Brain microvascular endothelial cell (primary cell): ENCODE measurements at regions not wholly inside any gene's neighbourhood (a gene's known extent, or its start where the extent isn't known, plus 50 kb on each side); places are given as distances from the start of the nearest gene placed in this dataset.

Experiments
- DNase-seq: peaks from one replicate; pipeline ENCODE4 v3.0.0-alpha.2; 2020
- H3K27ac ChIP-seq: fragments of 250-450 bp; sonication (Bioruptor Pico); 2 replicates; pipeline ENCODE4 v1.5.1; 2020; ENCODE audit warnings: mild to moderate bottlenecking, moderate library complexity
- H3K27me3 ChIP-seq: fragments of 250-450 bp; sonication (Bioruptor Pico); replicated peaks from 2 replicates; pipeline ENCODE4 v1.5.1; 2020; ENCODE audit warnings: mild to moderate bottlenecking
- H3K36me3 ChIP-seq: fragments of 250-450 bp; sonication (Bioruptor Pico); replicated peaks from 2 replicates; pipeline ENCODE4 v1.5.1; 2020; ENCODE audit warnings: mild to moderate bottlenecking
- H3K4me3 ChIP-seq: 2 replicates; pipeline ENCODE4 v1.5.1; 2011; ENCODE audit warnings: low read depth, mild to moderate bottlenecking, control low read depth, low read length, moderate library complexity
- CTCF ChIP-seq: IDR thresholded peaks from 2 replicates; pipeline ENCODE4 v1.5.1; 2011; ENCODE audit warnings: low read depth, mild to moderate bottlenecking, moderate library complexity, low read length, control low read depth, inconsistent platforms; ENCODE audit errors: missing control alignments
- in situ Hi-C: cut with HindIII; loops from 2 replicates; pipeline ENCODE4 v1.10.0; 2017; ENCODE audit warnings: low sequenced_read_pairs, low pct_ligation_motif_present

GRCh38 chr7:41182782-41183181 lies 520.1 kb downstream of the INHBA start:
- H3K27ac ChIP-seq = no peak overlapping the region
- H3K4me3 ChIP-seq = no peak overlapping the region
- no peak for DNase-seq
- in situ Hi-C loops = no loop called here
- H3K27me3 ChIP-seq = no peaks in the 10 kb centered on the region
- TF ChIP-seq CTCF = no peak
- H3K36me3 ChIP-seq = no peaks in the 10 kb centered on the region

DNA sequence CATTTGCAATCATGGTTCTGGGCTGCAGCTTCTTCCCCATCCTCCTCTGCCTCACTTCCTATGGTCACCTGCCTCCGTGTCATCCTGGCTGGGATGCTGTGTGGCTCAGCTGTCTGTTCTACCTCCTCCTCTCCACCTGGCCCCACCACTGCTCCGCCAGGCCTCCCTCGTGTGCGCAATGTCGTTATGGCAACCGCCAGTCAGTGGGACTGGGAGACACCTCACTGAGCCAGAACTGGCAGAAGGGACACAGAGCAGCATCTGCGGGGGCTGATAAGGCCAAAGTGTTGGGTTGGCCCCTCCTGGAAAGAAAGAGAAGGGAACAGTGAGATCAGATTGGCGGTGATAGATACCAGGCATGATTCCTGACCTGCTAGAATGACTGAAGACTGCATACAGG lies 527.5 kb downstream of the INHBA start:
- Histone ChIP-seq H3K4me3 (no peak overlapping the region), H3K27ac (no peak overlapping the region), H3K27me3 (no peaks in the 10 kb centered on the region), H3K36me3 (no peaks in the 10 kb centered on the region)
- in situ Hi-C loops = no loop called here
- TF ChIP-seq CTCF = no peak
- DNase-seq = no peak

DNA sequence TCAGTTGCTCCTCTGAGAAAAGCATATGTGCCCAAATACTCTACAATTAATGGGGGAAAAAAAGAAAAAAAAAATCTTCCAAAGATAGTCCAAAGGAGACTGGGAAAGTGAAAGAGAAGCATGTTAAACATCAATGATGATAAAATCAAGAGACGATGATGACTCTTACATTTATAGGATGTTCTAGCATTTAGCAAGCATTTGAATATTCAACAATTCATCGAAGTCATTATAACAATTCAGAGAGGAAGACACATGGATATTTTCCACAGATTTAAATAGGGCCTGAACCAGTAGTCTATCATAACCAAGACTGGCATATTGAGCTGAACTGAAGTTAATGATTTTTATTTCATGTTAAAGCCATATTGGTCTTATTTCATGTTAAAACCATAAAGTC lies 528.4 kb downstream of the INHBA start:
- in situ Hi-C loops = no loop called here
- no peak overlapping the region for H3K27ac ChIP-seq
- TF ChIP-seq CTCF = no peak
- DNase-seq = no peak
- H3K4me3 ChIP-seq = no peak overlapping the region
- no peaks in the 10 kb centered on the region for H3K36me3 ChIP-seq
- no peaks in the 10 kb centered on the region for H3K27me3 ChIP-seq

DNA sequence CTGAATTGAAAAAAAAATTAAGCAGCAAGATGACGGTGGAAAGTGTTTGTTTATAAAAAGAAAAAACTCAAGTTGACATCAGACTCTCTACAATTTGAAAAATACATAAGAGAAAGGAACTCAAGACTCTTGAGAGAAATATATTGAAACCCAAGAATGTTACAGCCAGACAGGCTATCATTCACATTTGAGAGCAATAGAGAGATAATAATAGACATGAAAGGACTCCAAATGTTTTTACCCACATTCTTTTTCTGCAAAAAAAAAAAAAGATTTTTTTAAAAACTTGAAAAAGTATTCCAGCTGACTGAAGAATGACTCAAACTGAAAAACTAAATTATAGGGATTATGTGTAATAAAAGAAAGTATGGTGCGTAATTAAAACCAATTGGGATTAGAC lies 532.4 kb downstream of the INHBA start:
- in situ Hi-C loops = no loop called here
- Histone ChIP-seq H3K36me3 (no peaks in the 10 kb centered on the region), H3K27me3 (no peaks in the 10 kb centered on the region), H3K4me3 (no peak overlapping the region), H3K27ac (no peak overlapping the region)
- no peak for TF ChIP-seq CTCF
- no peak for DNase-seq

- Histone ChIP-seq H3K27me3 (no peaks in the 10 kb centered on the region), H3K36me3 (no peaks in the 10 kb centered on the region), H3K27ac (no peak overlapping the region), H3K4me3 (no peak overlapping the region)
- in situ Hi-C loops = no loop called here
- no peak for TF ChIP-seq CTCF
- no peak for DNase-seq
Measured at GRCh38 chr7:41169317-41169716, 533.6 kb downstream of the INHBA start.

GRCh38 chr7:41167836-41168235 lies 535.1 kb downstream of the INHBA start:
- in situ Hi-C loops = no loop called here
- no peak for TF ChIP-seq CTCF
- Histone ChIP-seq H3K4me3 (no peak overlapping the region), H3K36me3 (no peaks in the 10 kb centered on the region), H3K27ac (no peak overlapping the region), H3K27me3 (no peaks in the 10 kb centered on the region)
- no peak for DNase-seq
